Liver (tissue), 8 donors: ENCODE measurements at regions not wholly inside any gene's neighbourhood (a gene's known extent, or its start where the extent isn't known, plus 50 kb on each side); places are given as distances from the start of the nearest gene placed in this dataset.

ENCODE experiments used
- DNase-seq: peaks from one replicate; pipeline ENCODE4 v3.0.0-alpha.2; 2017; ENCODE audit warnings: low spot score
- H3K27ac ChIP-seq, 2 donors: one replicate each; pipeline ENCODE4 v1.7.0; 2013; ENCODE audit warnings: inconsistent platforms in 2 of 2, low read length in 2 of 2, control low read depth in 1 of 2, low read depth in 1 of 2, mild to moderate bottlenecking in 1 of 2
- H3K27me3 ChIP-seq, 4 donors: one replicate each; pipeline versions ENCODE4 v1.6.1 to v1.7.0; 2013; ENCODE audit warnings: low read length in 3 of 4, inconsistent platforms in 1 of 4, mild to moderate bottlenecking in 1 of 4, moderate library complexity in 1 of 4; ENCODE audit not compliant: control insufficient read depth in 4 of 4, insufficient read depth in 4 of 4
- H3K36me3 ChIP-seq, 4 donors: one replicate each; pipeline versions ENCODE4 v1.6.1 to v1.7.0; 2013; ENCODE audit warnings: low read length in 3 of 4, mild to moderate bottlenecking in 3 of 4, low read depth in 1 of 4, moderate library complexity in 1 of 4; ENCODE audit not compliant: control insufficient read depth in 4 of 4, insufficient read depth in 3 of 4
- H3K4me1 ChIP-seq, 4 donors: one replicate each; pipeline versions ENCODE4 v1.6.1 to v1.7.0; 2013; ENCODE audit warnings: low read length in 3 of 4, mild to moderate bottlenecking in 3 of 4, moderate library complexity in 1 of 4; ENCODE audit not compliant: control insufficient read depth in 4 of 4, insufficient read depth in 4 of 4
- H3K4me3 ChIP-seq, 3 donors: one replicate each; pipeline versions ENCODE4 v1.6.1 to v1.7.0; 2013; ENCODE audit warnings: low read length in 3 of 3, control low read depth in 1 of 3, low read depth in 1 of 3, mild to moderate bottlenecking in 1 of 3
- H3K9ac ChIP-seq, 2 donors: one replicate each; pipeline ENCODE4 v1.7.0; 2013; ENCODE audit warnings: low read length in 2 of 2, mild to moderate bottlenecking in 2 of 2, moderate library complexity in 2 of 2, control low read depth in 1 of 2, low read depth in 1 of 2
- H3K9me3 ChIP-seq, 4 donors: one replicate each; pipeline versions ENCODE4 v1.6.1 to v1.7.0; 2013; ENCODE audit warnings: low read length in 3 of 4; ENCODE audit not compliant: control insufficient read depth in 4 of 4
- EGR1 ChIP-seq, 2 donors: IDR thresholded peaks; 2 replicates each; pipeline ENCODE4 v1.6.1; 2016 to 2018; ENCODE audit warnings: antibody characterized with exemption in 2 of 2, low read depth in 2 of 2
- FOXA1 ChIP-seq: IDR thresholded peaks from 2 replicates; pipeline ENCODE4 v1.6.1; 2016; ENCODE audit warnings: antibody characterized with exemption
- FOXA2 ChIP-seq: IDR thresholded peaks from 2 replicates; pipeline ENCODE4 v1.6.1; 2016; ENCODE audit warnings: antibody characterized with exemption
- GABPA ChIP-seq, 2 donors: IDR thresholded peaks in 1 of 2; conservative IDR thresholded peaks in 1 of 2; 2 replicates each; pipeline ENCODE4 v1.6.1; 2016; ENCODE audit warnings: antibody characterized with exemption in 2 of 2, mild to moderate bottlenecking in 1 of 2, moderate library complexity in 1 of 2
- HNF4A ChIP-seq, 2 donors: conservative IDR thresholded peaks; 2 replicates each; pipeline ENCODE4 v1.6.1; 2016; ENCODE audit warnings: antibody characterized with exemption in 2 of 2, mild to moderate bottlenecking in 2 of 2
- HNF4G ChIP-seq: IDR thresholded peaks from 2 replicates; pipeline ENCODE4 v1.6.1; 2016; ENCODE audit warnings: antibody characterized with exemption
- JUND ChIP-seq, 2 donors: IDR thresholded peaks; 2 replicates each; pipeline ENCODE4 v1.6.1; 2016; ENCODE audit warnings: antibody characterized with exemption in 2 of 2
- NR2F2 ChIP-seq: IDR thresholded peaks from 2 replicates; pipeline ENCODE4 v1.6.1; 2016; ENCODE audit warnings: antibody characterized with exemption
- RAD21 ChIP-seq, 2 donors: IDR thresholded peaks; 2 replicates each; pipeline ENCODE4 v1.6.1; 2016; ENCODE audit warnings: antibody characterized with exemption in 2 of 2, mild to moderate bottlenecking in 2 of 2
- RXRA ChIP-seq, 2 donors: IDR thresholded peaks; 2 replicates each; pipeline ENCODE4 v1.6.1; 2017 to 2018; ENCODE audit warnings: antibody characterized with exemption in 2 of 2, mild to moderate bottlenecking in 1 of 2
- SP1 ChIP-seq: IDR thresholded peaks from 2 replicates; pipeline ENCODE4 v1.6.1; 2018; ENCODE audit warnings: antibody characterized with exemption, mild to moderate bottlenecking
- TAF1 ChIP-seq: conservative IDR thresholded peaks from 2 replicates; pipeline ENCODE4 v1.6.1; 2016; ENCODE audit warnings: antibody characterized with exemption, mild to moderate bottlenecking
- YY1 ChIP-seq: IDR thresholded peaks from 2 replicates; pipeline ENCODE4 v1.6.1; 2016; ENCODE audit warnings: antibody characterized with exemption, mild to moderate bottlenecking
- WGBS: extraction: QIAGEN DNeasy Blood & Tissue Kit; methylation state at CpG from one replicate; pipeline ENCODE4 v1.1.7; 2013; 5-methylcytosine and 5-hydroxymethylcytosine counted together
- TF ChIP-seq, protein P1 (sequence below): IDR thresholded peaks from 2 replicates; pipeline ENCODE4 v1.6.1; 2016; ENCODE audit warnings: antibody characterized with exemption
- TF ChIP-seq, protein P2 (sequence below): IDR thresholded peaks from 2 replicates; pipeline ENCODE4 v1.6.1; 2016; ENCODE audit warnings: antibody characterized with exemption, mild to moderate bottlenecking
- TF ChIP-seq, protein P3 (sequence below): fragments of 150-350 bp; IDR thresholded peaks from 2 replicates; pipeline ENCODE4 v1.5.1; 2017; ENCODE audit warnings: improper control_type of control experiment, low read depth, low read length; ENCODE audit not compliant: missing input control
- TF ChIP-seq, protein P4 (sequence below): IDR thresholded peaks from 2 replicates; pipeline ENCODE4 v1.6.1; 2016; ENCODE audit warnings: antibody characterized with exemption
- TF ChIP-seq, protein P5 (sequence below): IDR thresholded peaks from 2 replicates; pipeline ENCODE4 v1.6.1; 2016; ENCODE audit warnings: antibody characterized with exemption
- donor health status: healthy.
- donor health status: healthy.
- donor health status: healthy.
- donor health status: healthy.
- donor health status: healthy.

DNA sequence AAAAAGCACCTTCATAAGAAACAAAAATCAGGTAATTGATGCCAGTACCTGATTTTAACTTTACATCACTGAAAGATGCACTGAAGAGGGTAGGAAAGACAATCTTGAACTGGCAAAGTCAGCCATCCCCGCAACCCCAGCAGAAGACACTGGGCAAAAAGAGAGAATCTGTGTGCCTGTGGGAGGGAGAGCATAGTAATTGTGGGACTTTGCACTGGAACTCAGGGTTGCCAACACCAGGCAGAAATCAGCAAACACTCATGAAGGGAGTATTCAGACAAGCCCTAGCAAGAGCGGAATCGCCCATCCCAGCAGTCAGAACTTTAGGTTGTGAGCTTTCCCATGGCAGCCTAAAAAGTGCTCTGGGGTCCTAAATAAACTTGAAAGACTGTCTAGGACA, 344.6 kb upstream of the GJE1 start:
- 42% methylated on average over 3 of the region's 3 CpGs for WGBS
- Histone ChIP-seq H3K36me3 (no peaks in the 10 kb centered on the region), H3K27me3 (no peaks in the 10 kb centered on the region), H3K27ac (no peak overlapping the region), H3K9me3 (no peaks in the 10 kb centered on the region), H3K4me1 (peaks cover 3 to 19% (median 12%) of the 10 kb centered on the region in 4 donors), H3K4me3 (peak overlapping the region in 1 of 3 donors; percentile 26), H3K9ac (no peak overlapping the region)
- no peak for DNase-seq
- no peak for TF ChIP-seq RXRA (IDR thresholded peaks at IDR 0.05)
- no peak for TF ChIP-seq FOXA1
- peak; percentile 23 to 38 for TF ChIP-seq RAD21 (IDR thresholded peaks at IDR 0.05)
- no peak for TF ChIP-seq SP1
- TF ChIP-seq, protein P1, sequence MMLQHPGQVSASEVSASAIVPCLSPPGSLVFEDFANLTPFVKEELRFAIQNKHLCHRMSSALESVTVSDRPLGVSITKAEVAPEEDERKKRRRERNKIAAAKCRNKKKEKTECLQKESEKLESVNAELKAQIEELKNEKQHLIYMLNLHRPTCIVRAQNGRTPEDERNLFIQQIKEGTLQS = no peak
- TF ChIP-seq YY1 = no peak
- no peak for TF ChIP-seq GABPA (IDR thresholded peaks at IDR 0.05 in 1 of 2, conservative IDR thresholded peaks at IDR 0.05 in 1 of 2)
- TF ChIP-seq EGR1 (IDR thresholded peaks at IDR 0.05; ENCODE audit: low read depth in 2 of 2) = no peak
- no peak for TF ChIP-seq TAF1
- no peak for TF ChIP-seq JUND (IDR thresholded peaks at IDR 0.05)
- peak; percentile 67 to 88 for TF ChIP-seq HNF4A (conservative IDR thresholded peaks at IDR 0.05)
- TF ChIP-seq, protein P2, sequence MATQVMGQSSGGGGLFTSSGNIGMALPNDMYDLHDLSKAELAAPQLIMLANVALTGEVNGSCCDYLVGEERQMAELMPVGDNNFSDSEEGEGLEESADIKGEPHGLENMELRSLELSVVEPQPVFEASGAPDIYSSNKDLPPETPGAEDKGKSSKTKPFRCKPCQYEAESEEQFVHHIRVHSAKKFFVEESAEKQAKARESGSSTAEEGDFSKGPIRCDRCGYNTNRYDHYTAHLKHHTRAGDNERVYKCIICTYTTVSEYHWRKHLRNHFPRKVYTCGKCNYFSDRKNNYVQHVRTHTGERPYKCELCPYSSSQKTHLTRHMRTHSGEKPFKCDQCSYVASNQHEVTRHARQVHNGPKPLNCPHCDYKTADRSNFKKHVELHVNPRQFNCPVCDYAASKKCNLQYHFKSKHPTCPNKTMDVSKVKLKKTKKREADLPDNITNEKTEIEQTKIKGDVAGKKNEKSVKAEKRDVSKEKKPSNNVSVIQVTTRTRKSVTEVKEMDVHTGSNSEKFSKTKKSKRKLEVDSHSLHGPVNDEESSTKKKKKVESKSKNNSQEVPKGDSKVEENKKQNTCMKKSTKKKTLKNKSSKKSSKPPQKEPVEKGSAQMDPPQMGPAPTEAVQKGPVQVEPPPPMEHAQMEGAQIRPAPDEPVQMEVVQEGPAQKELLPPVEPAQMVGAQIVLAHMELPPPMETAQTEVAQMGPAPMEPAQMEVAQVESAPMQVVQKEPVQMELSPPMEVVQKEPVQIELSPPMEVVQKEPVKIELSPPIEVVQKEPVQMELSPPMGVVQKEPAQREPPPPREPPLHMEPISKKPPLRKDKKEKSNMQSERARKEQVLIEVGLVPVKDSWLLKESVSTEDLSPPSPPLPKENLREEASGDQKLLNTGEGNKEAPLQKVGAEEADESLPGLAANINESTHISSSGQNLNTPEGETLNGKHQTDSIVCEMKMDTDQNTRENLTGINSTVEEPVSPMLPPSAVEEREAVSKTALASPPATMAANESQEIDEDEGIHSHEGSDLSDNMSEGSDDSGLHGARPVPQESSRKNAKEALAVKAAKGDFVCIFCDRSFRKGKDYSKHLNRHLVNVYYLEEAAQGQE = no peak
- no peak for TF ChIP-seq FOXA2
- TF ChIP-seq, protein P3, sequence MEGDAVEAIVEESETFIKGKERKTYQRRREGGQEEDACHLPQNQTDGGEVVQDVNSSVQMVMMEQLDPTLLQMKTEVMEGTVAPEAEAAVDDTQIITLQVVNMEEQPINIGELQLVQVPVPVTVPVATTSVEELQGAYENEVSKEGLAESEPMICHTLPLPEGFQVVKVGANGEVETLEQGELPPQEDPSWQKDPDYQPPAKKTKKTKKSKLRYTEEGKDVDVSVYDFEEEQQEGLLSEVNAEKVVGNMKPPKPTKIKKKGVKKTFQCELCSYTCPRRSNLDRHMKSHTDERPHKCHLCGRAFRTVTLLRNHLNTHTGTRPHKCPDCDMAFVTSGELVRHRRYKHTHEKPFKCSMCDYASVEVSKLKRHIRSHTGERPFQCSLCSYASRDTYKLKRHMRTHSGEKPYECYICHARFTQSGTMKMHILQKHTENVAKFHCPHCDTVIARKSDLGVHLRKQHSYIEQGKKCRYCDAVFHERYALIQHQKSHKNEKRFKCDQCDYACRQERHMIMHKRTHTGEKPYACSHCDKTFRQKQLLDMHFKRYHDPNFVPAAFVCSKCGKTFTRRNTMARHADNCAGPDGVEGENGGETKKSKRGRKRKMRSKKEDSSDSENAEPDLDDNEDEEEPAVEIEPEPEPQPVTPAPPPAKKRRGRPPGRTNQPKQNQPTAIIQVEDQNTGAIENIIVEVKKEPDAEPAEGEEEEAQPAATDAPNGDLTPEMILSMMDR = no peak
- TF ChIP-seq, protein P4, sequence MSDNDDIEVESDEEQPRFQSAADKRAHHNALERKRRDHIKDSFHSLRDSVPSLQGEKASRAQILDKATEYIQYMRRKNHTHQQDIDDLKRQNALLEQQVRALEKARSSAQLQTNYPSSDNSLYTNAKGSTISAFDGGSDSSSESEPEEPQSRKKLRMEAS = no peak
- TF ChIP-seq NR2F2 = no peak
- TF ChIP-seq HNF4G = peak; percentile 26
- TF ChIP-seq, protein P5, sequence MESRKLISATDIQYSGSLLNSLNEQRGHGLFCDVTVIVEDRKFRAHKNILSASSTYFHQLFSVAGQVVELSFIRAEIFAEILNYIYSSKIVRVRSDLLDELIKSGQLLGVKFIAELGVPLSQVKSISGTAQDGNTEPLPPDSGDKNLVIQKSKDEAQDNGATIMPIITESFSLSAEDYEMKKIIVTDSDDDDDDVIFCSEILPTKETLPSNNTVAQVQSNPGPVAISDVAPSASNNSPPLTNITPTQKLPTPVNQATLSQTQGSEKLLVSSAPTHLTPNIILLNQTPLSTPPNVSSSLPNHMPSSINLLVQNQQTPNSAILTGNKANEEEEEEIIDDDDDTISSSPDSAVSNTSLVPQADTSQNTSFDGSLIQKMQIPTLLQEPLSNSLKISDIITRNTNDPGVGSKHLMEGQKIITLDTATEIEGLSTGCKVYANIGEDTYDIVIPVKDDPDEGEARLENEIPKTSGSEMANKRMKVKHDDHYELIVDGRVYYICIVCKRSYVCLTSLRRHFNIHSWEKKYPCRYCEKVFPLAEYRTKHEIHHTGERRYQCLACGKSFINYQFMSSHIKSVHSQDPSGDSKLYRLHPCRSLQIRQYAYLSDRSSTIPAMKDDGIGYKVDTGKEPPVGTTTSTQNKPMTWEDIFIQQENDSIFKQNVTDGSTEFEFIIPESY = no peak
